Uterus (tissue), 3 donors: ENCODE measurements at regions not wholly inside any gene's neighbourhood (a gene's known extent, or its start where the extent isn't known, plus 50 kb on each side); places are given as distances from the start of the nearest gene placed in this dataset.

ENCODE experiments used
- DNase-seq, 2 donors: peaks; one replicate each; pipeline ENCODE4 v3.0.0-alpha.2; 2019 to 2020
- H3K27ac ChIP-seq, 2 donors: fragments of 200-600 bp; sonication (generic); 1 replicate in 1 of 2; 2 replicates in 1 of 2; pipeline ENCODE4 v1.5.1; 2016 to 2018
- H3K27me3 ChIP-seq, 2 donors: fragments of 200-600 bp; sonication (generic); one replicate each; pipeline ENCODE4 v1.5.1; 2018 to 2019; ENCODE audit warnings: control low read depth in 1 of 2
- H3K36me3 ChIP-seq, 2 donors: fragments of 200-600 bp; sonication (generic); one replicate each; pipeline ENCODE4 v1.5.1; 2019; ENCODE audit warnings: control low read depth in 1 of 2
- H3K4me1 ChIP-seq, 2 donors: fragments of 200-600 bp; sonication (generic); one replicate each; pipeline ENCODE4 v1.5.1; 2018 to 2019; ENCODE audit warnings: control low read depth in 1 of 2
- H3K4me3 ChIP-seq, 2 donors: fragments of 200-600 bp; sonication (generic); 1 replicate in 1 of 2; 2 replicates in 1 of 2; pipeline ENCODE4 v1.5.1; 2018 to 2019; ENCODE audit warnings: mild to moderate bottlenecking in 1 of 2
- H3K9me3 ChIP-seq, 2 donors: fragments of 200-600 bp; sonication (generic); one replicate each; pipeline ENCODE4 v1.5.1; 2019; ENCODE audit warnings: control low read depth in 1 of 2
- POLR2A ChIP-seq, 2 donors: fragments of 450-650 bp; IDR thresholded peaks; one replicate each; pipeline ENCODE4 v1.6.1; 2016; ENCODE audit warnings: antibody characterized with exemption in 2 of 2, mild to moderate bottlenecking in 1 of 2, moderate library complexity in 1 of 2
- intact Hi-C: fragments of 100-400 bp; cut with DNase I; formaldehyde crosslinking; loops from one replicate; pipeline ENCODE4 v1.15.1; 2023; ENCODE audit warnings: low total_unique reads
- TF ChIP-seq, protein P1 (sequence below), 4 experiments: fragments of 200-600 bp in 2 of 4; fragments of 450-650 bp in 2 of 4; sonication (generic) in 2 of 4; IDR thresholded peaks; one replicate each; pipeline ENCODE4 v1.5.1; 2016 to 2019; ENCODE audit warnings: antibody characterized with exemption in 4 of 4, mild to moderate bottlenecking in 2 of 4, moderate library complexity in 1 of 4
- donor health status: DM: yes; HTN: yes; CAD: no.

DNA sequence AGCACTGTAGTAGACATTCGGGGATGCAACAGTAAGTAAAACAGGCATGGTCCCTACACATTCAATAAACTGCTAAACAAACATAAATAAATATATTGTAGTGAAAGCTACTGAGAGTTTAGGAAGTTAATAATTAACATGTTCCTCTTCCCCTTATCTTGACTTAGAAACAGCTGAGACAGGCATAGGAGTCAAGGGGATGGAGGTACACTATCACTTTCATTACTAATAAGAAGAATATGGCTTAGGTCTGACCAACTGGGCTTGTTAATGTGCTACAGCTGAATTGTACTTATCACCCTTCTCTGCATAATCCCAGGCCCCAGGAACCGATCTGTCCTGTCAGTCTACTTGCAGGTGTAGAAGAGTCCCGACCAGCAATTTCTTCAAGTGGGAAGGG, 116.3 kb upstream of the DAZL start:
- DNase-seq: no peak
- no peak overlapping the region for H3K4me3 ChIP-seq
- H3K27me3 ChIP-seq: no peaks in the 10 kb centered on the region
- no peaks in the 10 kb centered on the region for H3K4me1 ChIP-seq
- intact Hi-C loops: no loop called here
- no peaks in the 10 kb centered on the region for H3K9me3 ChIP-seq
- H3K36me3 ChIP-seq: no peaks in the 10 kb centered on the region
- no peak for TF ChIP-seq POLR2A (IDR thresholded peaks at IDR 0.05)
- TF ChIP-seq, protein P1, sequence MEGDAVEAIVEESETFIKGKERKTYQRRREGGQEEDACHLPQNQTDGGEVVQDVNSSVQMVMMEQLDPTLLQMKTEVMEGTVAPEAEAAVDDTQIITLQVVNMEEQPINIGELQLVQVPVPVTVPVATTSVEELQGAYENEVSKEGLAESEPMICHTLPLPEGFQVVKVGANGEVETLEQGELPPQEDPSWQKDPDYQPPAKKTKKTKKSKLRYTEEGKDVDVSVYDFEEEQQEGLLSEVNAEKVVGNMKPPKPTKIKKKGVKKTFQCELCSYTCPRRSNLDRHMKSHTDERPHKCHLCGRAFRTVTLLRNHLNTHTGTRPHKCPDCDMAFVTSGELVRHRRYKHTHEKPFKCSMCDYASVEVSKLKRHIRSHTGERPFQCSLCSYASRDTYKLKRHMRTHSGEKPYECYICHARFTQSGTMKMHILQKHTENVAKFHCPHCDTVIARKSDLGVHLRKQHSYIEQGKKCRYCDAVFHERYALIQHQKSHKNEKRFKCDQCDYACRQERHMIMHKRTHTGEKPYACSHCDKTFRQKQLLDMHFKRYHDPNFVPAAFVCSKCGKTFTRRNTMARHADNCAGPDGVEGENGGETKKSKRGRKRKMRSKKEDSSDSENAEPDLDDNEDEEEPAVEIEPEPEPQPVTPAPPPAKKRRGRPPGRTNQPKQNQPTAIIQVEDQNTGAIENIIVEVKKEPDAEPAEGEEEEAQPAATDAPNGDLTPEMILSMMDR (IDR thresholded peaks at IDR 0.05): no peak
- H3K27ac ChIP-seq: no peak overlapping the region

DNA sequence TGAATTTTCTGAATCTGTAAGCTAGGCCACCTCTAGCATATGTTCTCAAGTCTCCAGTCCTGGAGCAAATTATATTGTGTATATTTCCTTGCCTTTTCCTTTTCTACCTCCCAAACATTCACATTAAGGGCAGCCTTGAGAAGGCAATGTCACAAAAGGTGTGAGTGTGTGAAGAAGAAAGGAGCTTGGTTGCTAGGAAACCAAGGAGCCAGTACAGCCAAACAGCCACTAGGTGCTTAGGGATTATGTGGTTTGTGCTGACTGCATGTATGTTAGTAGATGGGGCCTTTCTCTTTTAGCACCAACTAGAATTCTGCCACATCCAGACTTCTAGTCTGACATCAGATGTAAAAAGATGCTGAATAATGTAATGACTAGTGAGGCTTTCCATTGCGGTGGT, 118.8 kb upstream of the DAZL start:
- Histone ChIP-seq H3K27me3 (no peaks in the 10 kb centered on the region), H3K36me3 (no peaks in the 10 kb centered on the region), H3K4me3 (no peak overlapping the region), H3K4me1 (no peaks in the 10 kb centered on the region), H3K27ac (no peak overlapping the region), H3K9me3 (no peaks in the 10 kb centered on the region)
- no peak for DNase-seq
- TF ChIP-seq, protein P1 (IDR thresholded peaks at IDR 0.05): no peak
- TF ChIP-seq POLR2A (IDR thresholded peaks at IDR 0.05): no peak
- intact Hi-C loops: no loop called here

- intact Hi-C loops: no loop called here
- Histone ChIP-seq H3K4me3 (no peak overlapping the region), H3K27ac (no peak overlapping the region), H3K27me3 (no peaks in the 10 kb centered on the region), H3K9me3 (no peaks in the 10 kb centered on the region), H3K4me1 (no peaks in the 10 kb centered on the region), H3K36me3 (no peaks in the 10 kb centered on the region)
- no peak for TF ChIP-seq POLR2A (IDR thresholded peaks at IDR 0.05)
- TF ChIP-seq, protein P1 (IDR thresholded peaks at IDR 0.05): no peak
- DNase-seq: no peak
Observed at GRCh38 chr3:16724487-16724886, 119.3 kb upstream of the DAZL start.

- H3K36me3 ChIP-seq: no peaks in the 10 kb centered on the region
- no peaks in the 10 kb centered on the region for H3K27me3 ChIP-seq
- no peak for DNase-seq
- H3K4me1 ChIP-seq: no peaks in the 10 kb centered on the region
- no peaks in the 10 kb centered on the region for H3K9me3 ChIP-seq
- H3K4me3 ChIP-seq: no peak overlapping the region
- intact Hi-C loops: no loop called here
- no peak overlapping the region for H3K27ac ChIP-seq
- no peak for TF ChIP-seq POLR2A (IDR thresholded peaks at IDR 0.05)
- TF ChIP-seq, protein P1 (IDR thresholded peaks at IDR 0.05): no peak
Observed at GRCh38 chr3:16725972-16726371, 120.7 kb upstream of the DAZL start.

- no peaks in the 10 kb centered on the region for H3K9me3 ChIP-seq
- no peak for DNase-seq
- H3K27ac ChIP-seq: no peak overlapping the region
- no peak overlapping the region for H3K4me3 ChIP-seq
- intact Hi-C loops: no loop called here
- no peaks in the 10 kb centered on the region for H3K36me3 ChIP-seq
- no peaks in the 10 kb centered on the region for H3K27me3 ChIP-seq
- H3K4me1 ChIP-seq: no peaks in the 10 kb centered on the region
- no peak for TF ChIP-seq POLR2A (IDR thresholded peaks at IDR 0.05)
- TF ChIP-seq, protein P1 (IDR thresholded peaks at IDR 0.05): no peak
Observed at GRCh38 chr3:16728770-16729745, 123.8 kb upstream of the DAZL start.
